A673 (cell line): ENCODE measurements at regions not wholly inside any gene's neighbourhood (a gene's known extent, or its start where the extent isn't known, plus 50 kb on each side); places are given as distances from the start of the nearest gene placed in this dataset.

Experiments
- CTCF ChIP-seq: fragments of 300-800, 200-600 bp; sonication (generic); conservative IDR thresholded peaks from 2 replicates; pipeline ENCODE4 v1.5.1; 2017; ENCODE audit warnings: low read depth, mild to moderate bottlenecking, antibody characterized with exemption, low read length, moderate library complexity, mixed read lengths
- EZH2 ChIP-seq: fragments of 200-600 bp; sonication (generic); IDR thresholded peaks from 2 replicates; pipeline ENCODE4 v1.6.1; 2017; ENCODE audit warnings: borderline replicate concordance, low read depth, mild to moderate bottlenecking, mixed read lengths, antibody characterized with exemption, low read length; ENCODE audit not compliant: poor library complexity, severe bottlenecking

GRCh38 chr20:50323777-50324775 lies 133.4 kb downstream of the CEBPB start:
- TF ChIP-seq CTCF (no peak), EZH2 (no peak)
